H9 (cell line): ENCODE measurements at regions not wholly inside any gene's neighbourhood (a gene's known extent, or its start where the extent isn't known, plus 50 kb on each side); places are given as distances from the start of the nearest gene placed in this dataset.

Experiments
- DNase-seq: peaks from one replicate; pipeline ENCODE4 v3.0.0-alpha.2; 2017
- H2AFZ ChIP-seq: one replicate; pipeline ENCODE4 v1.6.1; 2013; ENCODE audit warnings: mild to moderate bottlenecking, low read length, control low read depth, moderate library complexity
- H2AK5ac ChIP-seq: 2 replicates; pipeline ENCODE4 v1.6.1; 2013; ENCODE audit warnings: low read length, control low read depth, mixed read lengths; ENCODE audit not compliant: insufficient read length
- H2BK120ac ChIP-seq: one replicate; pipeline ENCODE4 v1.6.1; 2013; ENCODE audit warnings: low read depth, mild to moderate bottlenecking, low read length, control low read depth, inconsistent platforms; ENCODE audit not compliant: poor library complexity, severe bottlenecking
- H2BK12ac ChIP-seq: 2 replicates; pipeline ENCODE4 v1.6.1; 2013; ENCODE audit warnings: low read length, control low read depth, mixed read lengths, low read depth; ENCODE audit not compliant: insufficient read length
- H2BK15ac ChIP-seq: 2 replicates; pipeline ENCODE4 v1.6.1; 2013; ENCODE audit warnings: low read depth, low read length, control low read depth
- H2BK20ac ChIP-seq: one replicate; pipeline ENCODE4 v1.6.1; 2013; ENCODE audit warnings: low read depth, mild to moderate bottlenecking, low read length, control low read depth, inconsistent platforms; ENCODE audit not compliant: poor library complexity, severe bottlenecking
- H2BK5ac ChIP-seq: 2 replicates; pipeline ENCODE4 v1.6.1; 2013; ENCODE audit warnings: low read length, control low read depth, mixed read lengths; ENCODE audit not compliant: insufficient read length
- H3K14ac ChIP-seq: 2 replicates; pipeline ENCODE4 v1.6.1; 2013; ENCODE audit warnings: low read length, control low read depth; ENCODE audit not compliant: insufficient read depth
- H3K18ac ChIP-seq: 2 replicates; pipeline ENCODE4 v1.6.1; 2013; ENCODE audit warnings: low read depth, mild to moderate bottlenecking, mixed read lengths, low read length, control low read depth; ENCODE audit not compliant: insufficient read length
- H3K23ac ChIP-seq: 2 replicates; pipeline ENCODE4 v1.6.1; 2013; ENCODE audit warnings: low read length, control low read depth, mixed read lengths, low read depth; ENCODE audit not compliant: insufficient read length
- H3K23me2 ChIP-seq: 2 replicates; pipeline ENCODE4 v1.6.1; 2013; ENCODE audit warnings: low read depth, mild to moderate bottlenecking, mixed read lengths, low read length, control low read depth; ENCODE audit not compliant: insufficient read length, poor library complexity, severe bottlenecking
- H3K27ac ChIP-seq: 2 replicates; pipeline ENCODE4 v1.5.1; 2013; ENCODE audit warnings: low read length, control low read depth, mixed read lengths, low read depth; ENCODE audit not compliant: insufficient read length
- H3K27me3 ChIP-seq: 2 replicates; pipeline ENCODE4 v1.6.1; 2013; ENCODE audit warnings: low read length, control low read depth, inconsistent platforms; ENCODE audit not compliant: insufficient read depth
- H3K4ac ChIP-seq: 2 replicates; pipeline ENCODE4 v1.6.1; 2013; ENCODE audit warnings: low read depth, mild to moderate bottlenecking, control low read depth, inconsistent platforms, low read length, moderate library complexity
- H3K4me1 ChIP-seq: 2 replicates; pipeline ENCODE4 v1.6.1; 2013; ENCODE audit warnings: low read length, control low read depth, inconsistent platforms; ENCODE audit not compliant: insufficient read depth
- H3K4me2 ChIP-seq: 2 replicates; pipeline ENCODE4 v1.6.1; 2013; ENCODE audit warnings: low read length, control low read depth, mixed read lengths; ENCODE audit not compliant: insufficient read length, insufficient read depth
- H3K56ac ChIP-seq: 2 replicates; pipeline ENCODE4 v1.6.1; 2013; ENCODE audit warnings: low read depth, mild to moderate bottlenecking, mixed read lengths, low read length, control low read depth; ENCODE audit not compliant: insufficient read length
- H3K79me1 ChIP-seq: 2 replicates; pipeline ENCODE4 v1.6.1; 2013; ENCODE audit warnings: low read depth, mild to moderate bottlenecking, moderate library complexity, low read length, control low read depth, inconsistent platforms; ENCODE audit not compliant: insufficient read depth, poor library complexity, severe bottlenecking
- H3K79me2 ChIP-seq: 2 replicates; pipeline ENCODE4 v1.6.1; 2013; ENCODE audit warnings: low read length, control low read depth, inconsistent platforms; ENCODE audit not compliant: insufficient read depth
- H3K9ac ChIP-seq: 2 replicates; pipeline ENCODE4 v1.6.1; 2013; ENCODE audit warnings: low read length, control low read depth, mixed read lengths; ENCODE audit not compliant: insufficient read length; ENCODE audit errors: extremely low read depth
- H3K9me3 ChIP-seq: one replicate; pipeline ENCODE4 v1.6.1; 2013; ENCODE audit warnings: low read depth, low read length, inconsistent platforms; ENCODE audit not compliant: control insufficient read depth
- H3T11ph ChIP-seq: one replicate; pipeline ENCODE4 v1.6.1; 2013; ENCODE audit warnings: mild to moderate bottlenecking, low read length, control low read depth, inconsistent platforms
- H4K20me1 ChIP-seq: one replicate; pipeline ENCODE4 v1.6.1; 2013; ENCODE audit not compliant: control insufficient read depth, insufficient read length, insufficient read depth
- H4K5ac ChIP-seq: 2 replicates; pipeline ENCODE4 v1.6.1; 2013; ENCODE audit warnings: low read depth, mild to moderate bottlenecking, mixed read lengths, low read length, control low read depth; ENCODE audit not compliant: insufficient read length
- H4K8ac ChIP-seq: replicated peaks from 2 replicates; pipeline ENCODE4 v1.6.1; 2013; ENCODE audit warnings: low read length, control low read depth, mixed read lengths, low read depth; ENCODE audit not compliant: insufficient read length
- H4K91ac ChIP-seq: 2 replicates; pipeline ENCODE4 v1.6.1; 2013; ENCODE audit warnings: low read depth, mild to moderate bottlenecking, moderate library complexity, mixed read lengths, low read length, control low read depth; ENCODE audit not compliant: insufficient read length
- H3K27ac Mint-ChIP-seq, 3 experiments: 2 replicates in 2 of 3; 3 replicates in 1 of 3; pipeline ENCODE4 v1.8.0; 2020 to 2021; ENCODE audit warnings: mixed read lengths in 3 of 3, mild to moderate bottlenecking in 1 of 3, moderate library complexity in 1 of 3
- H3K27me3 Mint-ChIP-seq: 2 replicates; pipeline ENCODE4 v1.8.0; 2021; ENCODE audit warnings: low read depth, mild to moderate bottlenecking, moderate library complexity, mixed read lengths
- H3K36me3 Mint-ChIP-seq, 3 experiments: 2 replicates in 2 of 3; 3 replicates in 1 of 3; pipeline ENCODE4 v1.8.0; 2020 to 2021; ENCODE audit warnings: low read depth in 3 of 3, mixed read lengths in 3 of 3; ENCODE audit not compliant: insufficient read depth in 1 of 3
- H3K4me1 Mint-ChIP-seq, 2 experiments: 2 replicates each; pipeline ENCODE4 v1.8.0; 2020; ENCODE audit warnings: mixed read lengths in 2 of 2
- H3K4me3 Mint-ChIP-seq, 2 experiments: 2 replicates in 1 of 2; 3 replicates in 1 of 2; pipeline ENCODE4 v1.8.0; 2020 to 2021; ENCODE audit warnings: mild to moderate bottlenecking in 2 of 2, mixed read lengths in 2 of 2, moderate library complexity in 1 of 2
- H3K9me3 Mint-ChIP-seq, 2 experiments: 2 replicates in 1 of 2; 3 replicates in 1 of 2; pipeline ENCODE4 v1.8.0; 2020; ENCODE audit warnings: mild to moderate bottlenecking in 2 of 2, mixed read lengths in 2 of 2, moderate library complexity in 1 of 2
- CTCF ChIP-seq: fragments of 200-600 bp; sonication (generic); conservative IDR thresholded peaks from 3 replicates; pipeline ENCODE4 v1.8.0; 2021; ENCODE audit warnings: antibody characterized with exemption, mild to moderate bottlenecking
- WGBS: extraction: QIAGEN DNeasy Blood & Tissue Kit; methylation state at CpG from one replicate; pipeline ENCODE4 v1.1.7; 2013; ENCODE audit warnings: missing lambda C conversion rate, low lambda C conversion rate, mixed read lengths; ENCODE audit not compliant: insufficient read length; ENCODE audit errors: extremely low coverage; 5-methylcytosine and 5-hydroxymethylcytosine counted together

GRCh38 chr2:183892315-183892941, 705.9 kb upstream of the ZNF804A start:
- Histone ChIP-seq H3K79me2 (no peaks in the 10 kb centered on the region), H3K9me3 (no peaks in the 10 kb centered on the region), H4K8ac (no peak overlapping the region), H3K18ac (no peak overlapping the region), H3T11ph (no peak overlapping the region), H3K56ac (no peak overlapping the region), H3K4me2 (no peak overlapping the region), H3K27ac (no peak overlapping the region), H3K27me3 (no peaks in the 10 kb centered on the region), H4K91ac (no peak overlapping the region), H3K14ac (no peak overlapping the region), H2BK120ac (no peak overlapping the region), H4K20me1 (no peaks in the 10 kb centered on the region), H3K23me2 (no peaks in the 10 kb centered on the region), H2BK5ac (no peak overlapping the region), H4K5ac (no peak overlapping the region), H3K23ac (no peak overlapping the region), H3K9ac (no peak overlapping the region), H2AK5ac (no peak overlapping the region), H2BK20ac (no peak overlapping the region), H2BK12ac (no peak overlapping the region), H2AFZ (no peak overlapping the region), H3K79me1 (no peaks in the 10 kb centered on the region), H2BK15ac (no peak overlapping the region), H3K4me1 (no peaks in the 10 kb centered on the region), H3K4ac (no peak overlapping the region)
- no peak overlapping the region for H3K27ac Mint-ChIP-seq
- WGBS, result no CpG with 5 or more reads among the region's 31 CpGs
- H3K9me3 Mint-ChIP-seq, result peaks cover 10 to 15% of the 10 kb centered on the region in 2 experiments
- H3K36me3 Mint-ChIP-seq, result peaks cover 3 to 17% (median 8%) of the 10 kb centered on the region in 3 experiments
- TF ChIP-seq CTCF, result no peak
- no peak for DNase-seq
- no peak overlapping the region for H3K4me3 Mint-ChIP-seq
- no peaks in the 10 kb centered on the region; the same call in 1 of the 2 replicates for H3K27me3 Mint-ChIP-seq
- H3K4me1 Mint-ChIP-seq, result peaks cover 7% of the 10 kb centered on the region in 2 experiments
